Esophagus muscularis mucosa (tissue), 3 donors: ENCODE measurements at regions not wholly inside any gene's neighbourhood (a gene's known extent, or its start where the extent isn't known, plus 50 kb on each side); places are given as distances from the start of the nearest gene placed in this dataset.

Experiments used
- POLR2AphosphoS5 ChIP-seq, 2 donors: sonication (generic); formaldehyde crosslinking; IDR thresholded peaks; one replicate each; pipeline ENCODE4 v1.6.1; 2017; ENCODE audit warnings: antibody characterized with exemption in 2 of 2
- TF ChIP-seq, protein P1 (sequence below), 3 experiments: fragments of 200-600 bp in 2 of 3; fragments of 450-650 bp in 1 of 3; sonication (generic) in 2 of 3; IDR thresholded peaks; one replicate each; pipeline ENCODE4 v1.5.1; 2017 to 2019; ENCODE audit warnings: antibody characterized with exemption in 3 of 3, mild to moderate bottlenecking in 2 of 3, moderate library complexity in 1 of 3

DNA sequence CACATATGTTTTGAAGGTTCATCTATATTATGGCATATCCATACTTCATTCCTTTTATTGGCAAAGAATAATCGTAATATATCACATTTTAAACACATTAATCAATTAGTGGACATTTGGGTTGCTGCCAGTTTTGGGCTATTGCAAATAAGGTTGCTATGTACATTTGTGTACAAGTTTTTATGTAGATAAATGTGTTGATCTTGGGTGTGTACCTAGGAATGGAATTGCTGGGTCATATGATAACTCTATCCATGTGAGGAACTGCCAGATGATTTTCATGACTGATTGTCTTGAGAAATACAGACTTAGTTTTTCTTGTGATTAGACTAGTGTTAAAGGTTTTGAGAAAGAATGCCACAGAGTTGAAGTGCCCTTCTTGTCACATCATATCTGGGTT is 99.2 kb upstream of the RAB40AL start:
- TF ChIP-seq, protein P1, sequence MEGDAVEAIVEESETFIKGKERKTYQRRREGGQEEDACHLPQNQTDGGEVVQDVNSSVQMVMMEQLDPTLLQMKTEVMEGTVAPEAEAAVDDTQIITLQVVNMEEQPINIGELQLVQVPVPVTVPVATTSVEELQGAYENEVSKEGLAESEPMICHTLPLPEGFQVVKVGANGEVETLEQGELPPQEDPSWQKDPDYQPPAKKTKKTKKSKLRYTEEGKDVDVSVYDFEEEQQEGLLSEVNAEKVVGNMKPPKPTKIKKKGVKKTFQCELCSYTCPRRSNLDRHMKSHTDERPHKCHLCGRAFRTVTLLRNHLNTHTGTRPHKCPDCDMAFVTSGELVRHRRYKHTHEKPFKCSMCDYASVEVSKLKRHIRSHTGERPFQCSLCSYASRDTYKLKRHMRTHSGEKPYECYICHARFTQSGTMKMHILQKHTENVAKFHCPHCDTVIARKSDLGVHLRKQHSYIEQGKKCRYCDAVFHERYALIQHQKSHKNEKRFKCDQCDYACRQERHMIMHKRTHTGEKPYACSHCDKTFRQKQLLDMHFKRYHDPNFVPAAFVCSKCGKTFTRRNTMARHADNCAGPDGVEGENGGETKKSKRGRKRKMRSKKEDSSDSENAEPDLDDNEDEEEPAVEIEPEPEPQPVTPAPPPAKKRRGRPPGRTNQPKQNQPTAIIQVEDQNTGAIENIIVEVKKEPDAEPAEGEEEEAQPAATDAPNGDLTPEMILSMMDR (IDR thresholded peaks at IDR 0.05): no peak
- TF ChIP-seq POLR2AphosphoS5 (IDR thresholded peaks at IDR 0.05): no peak
